Retinal pigment epithelial cell (primary cell): ENCODE measurements at regions not wholly inside any gene's neighbourhood (a gene's known extent, or its start where the extent isn't known, plus 50 kb on each side); places are given as distances from the start of the nearest gene placed in this dataset.

ENCODE experiments used
- DNase-seq: peaks from one replicate; pipeline ENCODE4 v3.0.0-alpha.2; 2010; ENCODE audit warnings: low read depth
- H3K4me3 ChIP-seq: 2 replicates; pipeline ENCODE4 v1.5.1; 2011; ENCODE audit warnings: mild to moderate bottlenecking, low read length, control low read depth, moderate library complexity
- TF ChIP-seq, protein P1 (sequence below): conservative IDR thresholded peaks from 2 replicates; pipeline ENCODE4 v1.5.1; 2011; ENCODE audit warnings: low read depth, low read length, control low read depth, inconsistent platforms

DNA sequence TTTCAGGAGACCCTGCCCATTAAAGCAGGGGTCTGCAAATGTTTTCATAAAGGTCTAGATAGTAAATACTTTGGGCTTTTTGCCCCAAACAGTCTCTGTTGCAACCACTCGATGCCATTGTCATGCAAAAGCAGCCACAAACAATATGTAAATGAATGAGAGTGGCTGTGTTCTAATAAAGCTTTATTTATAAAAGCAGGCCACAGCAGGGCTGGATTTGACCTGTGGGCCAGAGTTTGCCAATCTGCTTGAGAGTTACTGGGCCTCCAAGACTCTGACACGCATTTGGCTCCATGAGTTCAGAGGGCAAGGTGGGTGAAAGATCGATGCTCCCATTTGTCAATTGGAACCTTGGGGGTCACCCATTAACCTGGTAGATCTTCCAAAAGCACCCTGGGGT, 217.3 kb upstream of the SDK2 start:
- no peak for DNase-seq
- no peak overlapping the region for H3K4me3 ChIP-seq
- TF ChIP-seq, protein P1, sequence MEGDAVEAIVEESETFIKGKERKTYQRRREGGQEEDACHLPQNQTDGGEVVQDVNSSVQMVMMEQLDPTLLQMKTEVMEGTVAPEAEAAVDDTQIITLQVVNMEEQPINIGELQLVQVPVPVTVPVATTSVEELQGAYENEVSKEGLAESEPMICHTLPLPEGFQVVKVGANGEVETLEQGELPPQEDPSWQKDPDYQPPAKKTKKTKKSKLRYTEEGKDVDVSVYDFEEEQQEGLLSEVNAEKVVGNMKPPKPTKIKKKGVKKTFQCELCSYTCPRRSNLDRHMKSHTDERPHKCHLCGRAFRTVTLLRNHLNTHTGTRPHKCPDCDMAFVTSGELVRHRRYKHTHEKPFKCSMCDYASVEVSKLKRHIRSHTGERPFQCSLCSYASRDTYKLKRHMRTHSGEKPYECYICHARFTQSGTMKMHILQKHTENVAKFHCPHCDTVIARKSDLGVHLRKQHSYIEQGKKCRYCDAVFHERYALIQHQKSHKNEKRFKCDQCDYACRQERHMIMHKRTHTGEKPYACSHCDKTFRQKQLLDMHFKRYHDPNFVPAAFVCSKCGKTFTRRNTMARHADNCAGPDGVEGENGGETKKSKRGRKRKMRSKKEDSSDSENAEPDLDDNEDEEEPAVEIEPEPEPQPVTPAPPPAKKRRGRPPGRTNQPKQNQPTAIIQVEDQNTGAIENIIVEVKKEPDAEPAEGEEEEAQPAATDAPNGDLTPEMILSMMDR: no peak

DNA sequence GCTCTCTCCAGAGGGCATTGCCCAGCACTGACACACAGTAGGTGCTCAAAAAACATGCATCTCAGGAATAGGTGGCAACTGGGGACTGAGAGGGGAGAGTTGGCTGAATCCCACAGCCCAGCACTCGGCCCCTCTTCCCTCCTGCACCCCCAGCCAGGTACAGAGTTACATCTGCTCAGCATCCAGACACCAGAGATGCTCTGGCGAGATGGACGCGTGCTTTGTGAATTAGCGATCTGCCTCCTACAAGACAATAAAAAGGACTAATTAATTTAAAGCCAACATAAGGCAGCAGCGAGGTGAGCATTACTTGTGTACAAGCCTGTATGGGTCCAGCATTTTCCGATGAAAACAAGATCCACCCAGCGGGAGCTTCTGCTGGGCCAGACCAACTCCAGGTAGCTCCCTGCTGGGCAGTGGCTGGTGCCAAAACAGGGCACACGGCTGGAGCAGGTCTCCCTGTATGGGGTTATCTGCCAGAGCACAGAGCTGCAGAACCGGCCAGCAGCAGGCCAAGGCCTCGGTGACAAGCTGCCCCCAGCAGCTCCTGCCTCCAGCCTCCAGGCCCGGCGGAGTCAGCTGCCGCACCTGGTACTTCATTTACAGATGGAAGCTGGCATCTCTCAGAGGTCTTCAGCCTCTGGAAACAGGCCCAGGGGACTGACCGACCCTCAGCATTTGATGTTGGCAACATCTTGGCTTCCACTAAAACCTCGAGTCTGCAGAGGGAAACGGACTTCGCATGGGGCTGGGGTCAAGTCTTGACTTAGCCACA, 219.7 kb upstream of the SDK2 start:
- DNase-seq: no peak
- no peak overlapping the region for H3K4me3 ChIP-seq
- TF ChIP-seq, protein P1: no peak

GRCh38 chr17:73865831-73866230, 221.6 kb upstream of the SDK2 start:
- no peak for DNase-seq
- no peak overlapping the region for H3K4me3 ChIP-seq
- TF ChIP-seq, protein P1: no peak

DNA sequence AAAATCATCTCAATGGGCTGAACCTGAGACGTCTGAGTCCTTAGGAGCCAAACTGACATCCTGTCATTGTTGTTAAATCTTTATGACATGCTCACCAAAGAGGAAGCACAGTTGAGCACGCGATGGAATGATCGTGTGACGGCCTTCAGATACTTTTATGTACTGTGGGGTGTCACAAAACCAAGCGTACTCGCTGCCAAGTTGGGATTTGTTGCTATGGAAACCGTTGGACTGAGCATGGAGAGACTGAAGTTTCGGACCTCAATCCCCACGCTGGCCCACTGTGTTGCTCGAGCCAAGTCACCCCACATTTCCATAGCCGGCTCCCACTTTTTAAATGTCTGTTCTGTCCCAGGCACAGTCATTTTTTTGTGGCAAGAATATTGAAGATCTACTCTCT, 222.8 kb upstream of the SDK2 start:
- H3K4me3 ChIP-seq: no peak overlapping the region
- no peak for DNase-seq
- TF ChIP-seq, protein P1: no peak

DNA sequence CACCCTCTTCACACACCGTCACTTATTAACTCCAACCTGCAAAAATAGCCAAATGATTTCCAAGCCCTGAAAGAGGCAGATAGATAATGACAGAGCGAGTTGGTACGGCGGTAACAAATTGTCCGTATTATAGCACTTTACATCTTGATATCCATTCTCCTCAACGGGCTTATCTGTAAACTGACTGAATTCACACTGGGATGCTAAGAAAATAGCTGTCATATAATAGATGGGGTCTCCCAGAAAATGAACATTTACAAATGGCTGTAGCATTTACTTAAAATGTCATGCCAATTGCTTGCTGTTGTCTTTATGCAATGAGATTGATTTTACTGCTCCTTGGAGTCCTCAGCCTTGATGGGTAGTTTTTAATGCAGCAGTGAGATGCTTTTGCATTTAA, 225.8 kb upstream of the SDK2 start:
- no peak overlapping the region for H3K4me3 ChIP-seq
- TF ChIP-seq, protein P1: no peak
- no peak for DNase-seq

DNA sequence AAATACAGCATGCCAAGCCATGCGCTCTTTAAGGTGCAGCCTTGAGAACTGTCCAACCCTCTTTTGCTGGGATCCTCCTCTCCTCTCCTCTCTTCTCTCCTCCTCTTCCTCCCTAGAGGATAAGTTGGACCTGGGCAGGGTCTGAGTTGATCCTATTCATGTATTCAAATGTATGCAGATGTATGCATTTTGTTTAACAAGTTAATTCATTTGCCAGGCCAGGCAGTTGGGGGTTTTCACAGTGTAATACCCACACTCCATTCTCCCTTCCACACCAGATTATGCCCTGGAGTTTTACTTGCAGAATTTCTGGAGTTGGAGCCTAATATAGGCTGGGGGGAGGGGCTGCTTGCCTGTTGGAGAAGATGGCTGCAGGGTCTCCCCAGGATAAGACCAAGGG, 226.2 kb upstream of the SDK2 start:
- TF ChIP-seq, protein P1: no peak
- no peak for DNase-seq
- H3K4me3 ChIP-seq: no peak overlapping the region

DNA sequence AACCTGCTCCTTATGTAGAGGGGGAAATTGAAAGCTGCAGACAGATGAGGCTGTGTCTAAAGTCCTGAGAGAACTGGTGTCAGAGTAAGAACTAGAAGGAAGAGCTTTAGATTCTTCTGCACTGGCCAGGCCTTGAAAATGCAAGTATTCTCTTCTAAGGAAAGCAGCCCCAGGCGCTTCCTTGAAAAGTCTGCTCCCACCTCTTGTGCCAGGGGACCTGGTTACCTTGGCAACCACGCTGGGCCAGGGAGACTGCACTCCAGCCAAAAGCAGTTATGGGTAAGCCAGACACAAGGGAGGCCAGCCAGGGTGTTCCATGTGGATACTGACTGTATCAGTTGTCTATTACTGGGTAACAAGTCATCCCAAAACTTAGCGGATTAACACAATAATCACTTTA, 228.6 kb upstream of the SDK2 start:
- TF ChIP-seq, protein P1: no peak

More for the DNA sequence above, 228.6 kb upstream of the SDK2 start:
- H3K4me3 ChIP-seq: no peak overlapping the region
- no peak for DNase-seq
